CD4-positive, alpha-beta T cell treated with Interleukin-4 for 4 hours (primary cell): ENCODE measurements at regions not wholly inside any gene's neighbourhood (a gene's known extent, or its start where the extent isn't known, plus 50 kb on each side); places are given as distances from the start of the nearest gene placed in this dataset.

Experiments
- DNase-seq: peaks from one replicate; pipeline ENCODE4 v3.0.0-alpha.2; 2020

DNA sequence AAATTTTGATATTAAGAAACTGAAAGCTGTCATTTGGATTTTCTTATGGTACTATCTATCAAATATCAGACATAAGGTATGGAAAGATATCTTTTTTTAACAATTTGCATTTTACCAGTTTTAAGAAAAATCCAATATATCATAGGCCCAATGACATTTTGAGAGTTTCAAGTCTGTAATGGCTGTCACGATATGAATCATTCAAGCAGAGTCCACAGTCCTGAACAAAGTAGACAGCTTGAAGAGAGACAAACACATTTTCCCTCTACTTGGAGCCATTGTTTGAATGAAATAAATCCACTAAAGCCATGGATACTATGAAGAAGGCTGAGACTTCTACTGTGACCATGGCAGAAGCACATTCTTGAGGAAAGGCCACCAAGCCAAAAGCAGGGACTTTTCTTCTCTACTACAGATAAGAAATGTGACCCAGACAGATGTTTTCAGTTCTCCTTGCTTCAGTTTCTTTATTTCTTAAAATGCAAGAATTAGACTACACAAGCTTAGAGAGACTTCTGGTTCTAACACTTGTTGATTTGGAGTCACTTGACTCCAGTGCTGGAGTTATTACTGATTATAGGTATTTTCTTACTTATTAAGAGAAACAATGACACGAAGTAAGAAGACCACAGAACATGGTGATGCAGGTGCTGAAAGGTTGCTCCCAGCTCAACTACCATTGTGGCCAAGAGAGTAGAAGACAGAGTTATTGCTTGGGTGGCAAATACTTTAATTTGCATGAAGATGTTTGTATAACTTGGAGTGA is 429.1 kb downstream of the KIF20B start:
- no peak for DNase-seq

DNA sequence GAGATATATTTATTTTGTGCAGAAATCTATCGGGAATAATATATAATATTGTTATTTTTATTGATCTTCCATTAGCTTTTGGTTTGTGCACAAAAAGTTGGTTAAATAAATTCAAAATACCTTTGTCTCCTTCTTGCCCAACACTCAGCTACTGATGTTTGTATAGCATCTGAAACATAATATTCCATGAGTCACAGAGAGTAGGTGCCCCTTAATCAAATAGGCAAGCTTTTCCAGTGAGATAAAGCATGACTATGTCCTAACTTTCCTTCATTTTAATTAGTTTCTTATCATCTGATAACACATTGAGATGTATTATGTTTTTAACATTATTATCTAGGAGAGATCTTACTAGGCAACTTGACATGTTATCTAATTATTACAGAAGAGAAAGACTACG is 432.2 kb downstream of the KIF20B start:
- DNase-seq, result no peak

DNA sequence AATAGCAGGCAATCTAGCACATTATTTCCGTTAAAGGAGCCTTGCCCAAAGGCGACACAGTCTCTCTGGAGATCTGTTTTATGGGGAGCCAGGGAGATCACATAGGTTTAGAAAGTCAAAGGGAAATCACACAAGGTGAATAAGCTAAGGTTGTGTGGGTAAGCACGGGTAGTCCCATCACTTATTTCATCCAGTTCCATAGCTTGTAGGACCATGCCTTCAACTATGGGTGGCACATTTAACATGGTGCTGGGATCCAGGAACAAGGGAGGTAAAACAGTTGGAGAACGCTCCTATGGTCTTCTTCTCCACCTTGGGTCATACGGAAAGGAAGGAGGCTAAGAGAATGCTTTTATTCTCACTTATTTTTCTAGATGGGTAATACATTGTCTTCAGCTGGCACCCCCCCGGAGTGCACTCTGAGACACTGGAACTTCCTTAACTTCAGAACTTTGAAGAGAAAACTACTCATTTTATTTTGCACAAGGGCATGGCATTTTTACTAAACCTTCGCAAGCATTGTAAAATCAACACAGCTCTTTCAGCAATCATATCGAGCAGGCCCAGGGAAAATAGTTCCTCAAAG is 435.4 kb downstream of the KIF20B start:
- no peak for DNase-seq

DNA sequence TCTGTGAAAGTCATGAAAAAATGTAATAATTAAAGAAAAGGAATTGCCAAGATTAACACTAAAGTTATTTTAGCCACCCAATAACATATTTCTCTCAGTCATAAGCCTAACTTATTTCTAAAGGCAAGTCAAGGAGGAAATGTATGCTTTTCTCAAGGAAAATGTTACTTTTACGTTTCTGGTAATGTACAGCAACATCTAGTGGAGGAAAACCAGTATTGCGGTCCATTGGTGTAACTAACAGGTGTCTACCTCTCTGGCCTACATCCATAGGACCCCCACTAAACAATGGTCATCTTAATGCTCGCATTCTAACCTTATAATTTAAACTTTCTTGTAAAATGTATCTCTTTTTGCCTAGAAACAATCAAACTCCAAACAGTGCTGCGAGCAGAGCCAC is 437.5 kb downstream of the KIF20B start:
- peak; percentile 2 for DNase-seq

DNA sequence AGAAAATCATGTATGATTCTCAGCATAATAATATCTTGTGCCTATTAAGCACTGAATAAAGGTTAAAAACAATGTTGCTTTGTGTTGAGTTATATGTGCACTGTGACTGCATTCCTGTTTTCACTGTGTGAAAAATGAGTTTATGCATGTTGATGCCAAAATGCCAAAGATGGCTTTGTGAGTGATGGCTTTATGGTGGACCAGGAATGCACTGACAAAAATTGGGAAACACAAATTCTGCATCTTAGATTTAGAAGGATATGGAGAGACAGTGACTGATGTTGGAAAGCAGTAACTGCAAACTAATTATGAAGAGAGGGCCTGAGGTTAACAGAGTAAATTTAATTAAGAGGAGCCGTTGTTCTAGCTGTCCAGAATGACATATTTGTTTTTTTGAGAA is 440.4 kb downstream of the KIF20B start:
- no peak for DNase-seq

DNA sequence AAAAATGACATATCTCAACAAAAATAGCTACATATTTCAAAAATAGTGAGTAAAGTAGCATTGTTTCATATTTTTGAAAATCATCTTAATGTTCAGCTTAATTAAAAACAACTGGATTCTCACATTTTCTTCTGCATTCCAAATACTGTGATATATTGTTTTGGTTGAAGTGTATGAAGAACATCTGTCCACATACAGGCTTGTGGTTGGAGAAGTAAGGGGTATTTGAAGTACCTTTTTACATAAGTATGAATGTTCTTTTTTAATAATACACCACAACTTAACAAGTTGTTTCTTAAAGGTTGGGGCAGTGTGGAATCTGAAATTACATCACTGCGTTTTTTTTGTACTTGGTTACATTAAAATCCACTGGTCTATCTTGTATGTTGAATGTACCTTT is 442.5 kb downstream of the KIF20B start:
- DNase-seq, result no peak

DNA sequence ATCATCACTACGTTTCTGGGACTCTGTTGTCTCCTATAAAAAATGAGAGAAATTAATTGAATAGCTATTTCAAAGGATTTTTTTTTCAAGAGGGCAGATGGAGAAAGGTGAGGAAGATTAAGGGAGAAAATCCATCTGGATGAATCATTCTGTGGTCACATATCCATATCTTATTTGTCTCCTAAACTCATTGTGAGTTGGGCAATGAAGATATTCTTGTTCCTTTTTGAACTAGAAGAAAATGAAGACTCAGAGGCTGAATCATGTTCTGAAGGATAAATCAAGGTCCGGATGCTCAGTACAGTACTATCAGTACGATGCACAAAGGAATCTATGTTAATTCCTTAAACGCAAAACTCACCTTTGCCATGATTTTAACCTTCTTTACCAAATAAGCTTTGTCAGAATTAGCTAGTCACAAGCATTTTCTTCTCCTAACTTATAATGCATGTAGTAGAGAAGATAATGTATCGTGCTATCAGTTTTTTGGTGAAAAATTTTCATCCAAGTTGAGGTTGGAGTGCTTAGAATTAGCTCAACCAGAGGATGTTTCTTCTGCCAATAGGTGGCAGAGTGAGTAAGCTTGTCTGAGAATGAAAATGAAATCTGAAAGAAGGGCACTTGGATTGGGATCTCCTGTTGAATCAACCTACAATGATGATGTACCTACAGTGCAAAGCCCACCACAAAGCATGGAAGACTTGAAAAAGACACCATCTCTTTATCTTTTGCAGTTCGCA is 446.9 kb downstream of the KIF20B start:
- DNase-seq, result no peak

DNA sequence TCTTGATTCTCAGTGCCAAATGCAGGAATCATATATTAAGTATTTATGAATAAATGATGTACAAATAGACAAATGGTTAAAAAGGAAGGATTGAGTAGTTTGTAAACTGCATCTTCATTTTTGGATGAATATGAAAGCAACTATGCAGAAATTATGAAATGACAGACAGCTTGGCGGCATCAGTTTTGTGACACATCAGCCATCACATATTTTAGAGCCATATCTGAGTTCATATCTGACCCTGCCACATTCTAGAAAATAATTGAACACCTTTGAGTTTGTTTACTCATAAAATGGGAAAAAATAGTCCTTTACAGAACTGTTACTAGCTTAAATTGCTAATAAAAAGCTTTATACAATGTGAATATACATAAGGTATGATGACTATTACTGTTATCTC is 448.2 kb downstream of the KIF20B start:
- DNase-seq, result no peak

DNA sequence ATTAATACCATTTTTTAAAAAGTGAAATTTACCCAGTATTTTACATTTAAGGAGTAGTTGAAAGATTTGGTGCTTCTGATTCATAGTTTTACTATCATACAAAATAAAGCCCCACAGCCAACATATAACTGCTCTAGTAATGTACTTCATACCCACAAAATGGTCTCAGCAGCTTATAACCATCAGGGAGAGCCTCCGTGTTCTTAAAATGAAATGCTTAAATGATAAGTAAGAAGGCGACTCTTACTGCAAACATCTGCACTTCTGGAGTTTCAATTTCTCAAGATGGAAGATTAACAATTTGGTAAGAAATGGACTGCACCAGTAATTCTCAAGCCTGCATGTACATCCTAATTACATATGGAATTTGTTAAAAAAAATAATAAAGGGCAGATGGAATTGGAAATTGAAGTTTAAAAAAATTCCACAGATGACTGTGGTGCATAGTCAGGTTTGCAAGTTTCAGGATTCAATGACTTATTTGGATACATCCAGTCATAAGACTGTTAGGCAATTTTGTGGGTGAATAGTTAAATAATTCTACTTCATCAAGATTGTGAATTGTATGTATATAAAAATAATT is 461.0 kb downstream of the KIF20B start:
- no peak for DNase-seq

DNA sequence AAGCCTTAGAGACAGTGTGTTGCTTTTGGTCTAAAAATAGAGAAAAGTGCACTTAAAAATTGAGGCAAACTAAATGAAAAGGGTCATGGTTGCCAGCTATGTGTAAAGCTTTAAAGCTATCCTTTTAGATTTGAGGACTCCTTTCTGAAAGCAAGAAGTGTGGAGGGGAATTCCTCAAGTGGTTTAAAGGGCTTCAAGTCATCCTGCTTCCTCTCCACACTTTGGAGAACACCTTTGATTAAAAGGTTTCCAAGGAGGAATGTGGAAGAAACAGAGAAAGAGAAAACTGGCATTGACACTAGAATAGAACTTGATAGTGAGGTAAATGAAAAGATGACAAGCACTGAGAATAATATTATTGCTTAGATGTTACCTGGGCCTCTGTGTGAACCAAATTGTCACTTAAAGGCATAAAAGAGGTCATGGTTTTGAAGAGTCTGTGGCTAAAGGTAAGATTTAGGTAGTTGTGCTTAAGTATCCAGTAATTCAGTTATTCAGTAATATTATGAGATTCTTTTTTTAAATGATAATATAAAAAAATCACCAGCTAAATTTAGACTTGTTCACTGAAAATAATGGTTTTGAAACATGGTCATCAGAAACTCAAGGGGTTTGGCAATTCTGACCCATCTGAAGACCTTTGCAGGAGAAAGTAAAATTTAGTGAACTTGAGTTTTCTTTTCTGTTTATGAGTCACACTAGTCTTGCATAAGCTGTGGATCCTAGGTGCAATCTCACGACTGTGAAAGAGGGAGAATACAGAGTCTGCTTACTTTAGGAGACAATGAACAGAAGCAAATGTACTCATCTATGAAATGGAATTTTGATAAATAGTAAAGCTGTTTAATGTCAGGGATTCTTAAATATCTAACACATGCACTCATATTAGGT is 466.0 kb downstream of the KIF20B start:
- DNase-seq, result no peak

DNA sequence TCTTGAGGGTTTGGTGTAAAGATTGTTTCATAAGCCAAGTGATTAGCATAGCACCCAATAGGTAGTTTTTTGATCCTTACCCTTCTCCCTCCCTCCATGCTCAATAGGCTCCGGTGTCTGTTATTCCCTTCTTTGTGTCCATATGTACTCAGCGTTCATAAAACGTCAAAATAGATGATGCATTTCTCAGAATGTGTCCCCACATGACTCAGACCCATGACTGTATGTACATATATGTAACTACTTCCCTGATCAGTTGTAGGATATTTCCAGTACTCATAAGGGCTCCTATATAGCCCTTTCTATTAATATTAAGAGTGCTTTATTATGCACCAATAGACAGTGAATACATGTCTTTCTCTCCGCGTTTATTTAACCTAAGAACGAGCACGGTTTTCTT is 466.9 kb downstream of the KIF20B start:
- no peak for DNase-seq

DNA sequence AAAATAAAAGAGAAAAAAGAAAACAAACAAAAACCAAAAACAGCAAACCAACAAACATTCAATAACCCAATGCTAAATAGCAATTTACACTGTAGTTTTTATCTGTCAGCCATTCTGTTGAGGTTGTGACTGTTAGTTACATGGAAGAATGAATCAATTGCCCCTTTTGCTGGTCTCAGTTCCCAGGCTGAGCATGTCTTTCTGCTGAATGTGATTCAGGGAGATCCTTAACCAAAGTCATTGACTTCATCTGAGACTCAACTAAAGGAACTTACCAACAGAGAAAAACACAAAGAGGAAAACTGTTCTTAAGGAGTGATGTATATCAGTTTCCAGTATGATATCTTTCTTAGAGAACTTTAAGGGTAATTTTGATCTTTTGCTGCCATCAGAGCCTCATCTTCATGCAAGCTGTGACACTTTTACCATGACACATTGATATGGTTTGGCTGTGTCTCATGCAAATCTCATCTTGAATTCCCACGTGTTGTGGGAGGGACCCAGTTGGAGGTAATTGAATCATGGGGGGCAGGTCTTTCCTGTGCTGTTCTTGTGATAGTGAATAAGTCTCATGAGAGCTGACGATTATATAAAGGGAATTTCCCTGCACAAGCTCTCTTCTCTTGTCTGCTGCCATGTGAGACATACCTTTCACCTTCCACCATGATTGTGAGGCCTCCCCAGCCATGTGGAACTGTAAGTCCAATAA is 469.8 kb downstream of the KIF20B start:
- DNase-seq, result no peak

DNA sequence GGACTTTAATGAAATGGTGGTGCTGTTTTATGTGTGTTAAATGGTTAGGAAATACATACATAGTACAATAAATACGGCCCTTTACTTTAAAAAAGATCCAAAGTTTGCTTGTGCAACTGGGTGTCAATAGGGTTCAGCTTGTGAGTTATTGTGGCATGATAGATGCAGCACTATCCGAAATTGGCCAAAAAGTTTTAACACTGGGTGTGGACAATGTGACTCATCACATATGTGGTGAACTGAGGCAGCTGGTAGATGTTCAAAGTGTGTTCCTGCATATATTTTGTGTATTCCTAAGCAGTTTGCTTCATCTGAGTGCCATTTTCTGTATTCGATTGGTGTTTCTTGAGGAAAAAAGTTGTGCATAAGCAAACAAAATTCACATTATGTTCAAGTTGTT is 473.1 kb downstream of the KIF20B start:
- no peak for DNase-seq

DNA sequence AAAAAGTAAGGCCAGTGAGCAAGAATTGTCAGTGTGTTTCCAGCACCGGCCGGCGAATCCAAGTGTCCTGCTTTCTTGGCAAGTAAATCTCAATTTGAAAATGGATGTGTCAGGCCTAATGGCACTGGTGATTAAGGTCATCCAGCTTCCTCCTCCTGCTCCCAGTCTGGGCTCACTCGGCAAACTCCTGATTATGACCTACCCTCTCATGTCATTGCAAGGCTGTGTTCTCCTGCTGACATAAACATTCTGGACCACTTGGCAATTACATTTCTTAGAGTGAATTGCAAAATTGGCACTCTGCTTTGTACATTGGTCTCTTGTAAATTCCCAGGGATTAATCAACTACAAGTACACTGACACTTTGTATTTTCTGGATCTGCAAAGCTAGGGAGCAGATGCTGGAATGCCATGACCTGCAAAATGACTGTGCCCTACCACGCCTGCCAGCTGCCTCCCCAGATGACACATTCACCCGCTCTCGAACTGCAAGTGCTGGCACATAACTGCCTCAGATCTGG is 473.8 kb downstream of the KIF20B start:
- no peak for DNase-seq

DNA sequence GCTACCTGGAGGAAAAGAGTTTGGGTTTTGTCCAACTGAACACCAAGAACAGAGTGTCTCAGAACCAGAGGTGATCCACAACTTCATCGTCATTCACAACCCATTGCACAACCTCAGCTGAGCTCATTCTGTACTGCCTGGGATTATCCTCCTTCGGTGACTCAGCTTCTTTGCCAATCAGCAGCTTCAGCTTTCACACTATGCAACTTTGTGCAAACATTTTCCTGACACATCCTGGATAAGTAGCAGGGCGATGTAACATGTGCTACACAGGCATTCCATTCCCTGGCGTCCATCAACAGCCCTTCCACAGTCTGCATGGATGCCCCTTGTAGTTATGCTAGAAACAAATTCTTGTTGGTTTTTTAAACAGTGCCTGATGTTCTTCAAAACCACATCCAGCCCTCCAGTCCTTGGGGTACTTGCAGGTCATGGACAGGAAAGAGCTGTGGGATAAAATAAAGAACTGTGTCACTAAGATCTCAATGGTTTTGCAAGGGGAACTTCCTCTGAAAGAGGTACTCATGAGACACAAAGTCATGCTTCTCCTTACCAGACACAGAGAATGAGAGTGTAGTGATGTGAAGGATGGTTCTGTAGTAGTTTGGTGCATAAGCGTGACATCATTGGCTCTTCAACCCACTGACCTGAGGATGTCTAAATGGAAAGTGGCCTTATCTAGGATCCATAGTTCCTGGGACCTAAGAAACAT is 478.5 kb downstream of the KIF20B start:
- no peak for DNase-seq

DNA sequence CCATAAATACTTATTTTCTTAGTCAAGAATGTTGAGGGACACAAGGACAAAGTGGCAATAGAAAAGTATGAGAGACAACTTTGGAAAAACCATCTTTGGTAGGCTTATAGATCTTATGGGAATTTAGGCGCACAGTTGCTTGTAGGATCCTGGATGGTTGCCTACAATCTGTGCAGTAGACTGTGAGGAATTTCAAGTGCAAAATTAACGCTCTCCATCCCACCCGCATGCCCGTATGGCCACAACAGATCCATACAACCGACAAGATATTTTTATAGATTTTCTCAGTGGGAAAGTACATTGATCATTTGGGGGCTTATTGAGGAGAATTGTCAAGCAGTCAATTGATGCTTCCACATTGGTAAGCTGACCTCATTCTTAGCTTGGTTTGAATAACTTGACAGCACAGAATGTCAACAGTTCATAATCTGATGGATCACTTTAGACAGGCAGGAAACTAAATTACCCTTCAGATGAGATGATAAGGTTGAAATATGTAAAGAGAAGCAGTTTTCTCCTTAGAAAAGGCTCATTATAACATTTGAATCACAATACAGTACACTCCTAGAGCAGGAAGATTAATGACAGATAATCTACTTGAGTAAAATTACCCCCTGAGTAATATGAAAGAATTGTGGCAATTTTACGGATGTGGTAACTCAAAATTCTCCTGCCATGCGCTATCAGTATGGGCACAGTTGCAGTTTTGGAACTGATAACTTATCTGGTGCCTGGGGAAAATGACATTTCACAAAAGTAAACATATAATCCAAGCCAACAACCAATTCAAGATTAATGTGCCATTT is 479.7 kb downstream of the KIF20B start:
- DNase-seq, result no peak

DNA sequence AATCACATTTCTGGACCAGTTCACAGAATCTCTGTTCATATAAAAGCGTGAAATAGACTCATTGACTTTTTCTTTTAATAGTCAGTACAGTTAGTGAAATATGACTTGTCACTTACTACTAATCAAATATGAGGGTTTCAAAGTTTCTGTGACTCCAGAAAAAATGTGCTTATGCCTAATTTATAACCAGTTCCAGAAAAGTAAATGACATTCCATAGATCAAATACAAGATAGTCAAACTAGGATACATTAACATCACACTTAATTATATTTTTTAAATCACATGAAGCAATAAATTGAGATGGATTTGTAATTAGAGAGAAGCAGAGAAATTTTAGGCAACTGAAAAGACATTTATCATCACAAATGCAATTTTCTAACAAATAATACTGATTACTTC is 491.4 kb downstream of the KIF20B start:
- DNase-seq, result no peak

DNA sequence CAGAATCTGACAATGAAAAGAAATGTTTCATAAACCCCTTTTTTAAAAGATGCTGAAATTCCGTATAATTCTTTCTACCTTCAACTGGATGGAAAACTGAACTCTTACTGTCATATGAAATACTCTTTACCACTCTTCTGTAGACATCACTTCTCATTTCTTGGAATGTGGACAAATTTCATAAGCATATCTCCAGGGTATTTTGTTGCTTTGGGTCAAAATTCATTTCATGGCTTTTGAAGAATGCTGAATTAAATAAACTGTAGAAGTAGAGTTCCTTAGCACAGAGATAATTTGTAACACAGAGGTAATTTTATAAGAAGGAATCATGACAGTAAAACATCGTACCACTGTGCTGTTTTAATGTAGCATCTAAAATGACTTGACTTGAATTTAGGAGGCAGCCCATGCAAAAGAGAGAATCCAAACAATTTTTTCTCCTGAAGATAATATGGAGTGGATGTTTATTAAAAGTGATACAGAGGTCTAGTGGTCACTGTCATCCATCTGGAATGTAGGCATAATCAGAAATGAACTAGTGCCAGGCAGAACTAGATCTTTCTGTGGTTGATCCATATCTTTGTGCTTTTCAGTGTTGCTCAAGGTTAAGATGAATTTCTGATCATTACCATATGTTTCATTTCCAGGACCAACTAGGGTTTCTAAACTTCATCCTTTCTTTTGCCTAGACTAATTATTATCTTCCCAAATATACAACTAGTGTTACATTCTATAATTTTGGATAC is 492.0 kb downstream of the KIF20B start:
- no peak for DNase-seq

DNA sequence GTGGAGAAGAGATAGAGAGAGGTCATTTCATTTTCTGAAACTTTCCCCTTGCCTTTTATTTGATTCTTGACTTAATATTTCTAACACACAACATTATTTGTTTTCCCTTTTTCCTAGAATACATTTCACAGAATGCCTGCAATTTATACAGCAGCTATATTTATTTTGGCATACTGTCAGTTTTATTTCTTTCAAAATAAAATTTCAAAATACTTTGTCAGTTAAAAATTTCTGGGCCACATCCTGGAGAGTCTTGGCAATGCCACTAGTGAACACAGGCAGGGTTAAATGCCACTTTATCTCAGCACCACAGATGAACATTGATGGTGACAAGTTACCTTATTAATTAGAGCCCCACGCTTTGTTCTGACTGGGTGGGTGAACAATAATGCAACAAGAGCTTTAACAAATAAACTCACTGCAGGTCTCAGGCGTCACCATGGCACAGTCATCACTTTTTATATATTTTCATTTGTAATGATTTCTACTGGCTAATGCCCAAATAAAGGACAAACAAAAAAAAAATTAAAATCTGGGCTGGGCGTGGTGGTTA is 494.0 kb downstream of the KIF20B start:
- no peak for DNase-seq
